IMR-90 (cell line): ENCODE measurements at regions not wholly inside any gene's neighbourhood (a gene's known extent, or its start where the extent isn't known, plus 50 kb on each side); places are given as distances from the start of the nearest gene placed in this dataset.

ENCODE experiments used
- ATAC-seq: fragments of 200-7000 bp; cut with Tn5 transposase; 2 replicates; pipeline ENCODE4 v1.9.1; 2020; ENCODE audit warnings: low read depth, mild to moderate bottlenecking, moderate library complexity
- BruUV-seq: library from RNA; stranded (reverse); fragments of 400-500 nt; replicated peaks from 2 replicates; lab custom pipeline; 2021; lab: Mats Ljungman, UMichigan
- CTCF ChIA-PET: fragments of 300-600 bp; formaldehyde crosslinking; extraction: SDS; loops from one replicate; lab custom pipeline; 2021; ENCODE audit warnings: antibody characterized with exemption; lab: Yijun Ruan, JAX
- POLR2A ChIA-PET: fragments of 300-600 bp; sonication (Branson Sonifier 250); formaldehyde crosslinking; loops from one replicate; lab custom pipeline; 2022; ENCODE audit warnings: antibody characterized with exemption; ENCODE audit not compliant: unreplicated experiment; lab: Charles Lee
- DNase-seq: peaks from one replicate; pipeline ENCODE4 v3.0.0; 2013
- H2AFZ ChIP-seq: replicated peaks from 2 replicates; pipeline ENCODE3; 2013; ENCODE audit warnings: low read length, mild to moderate bottlenecking; ENCODE audit not compliant: poor library complexity
- H2AK5ac ChIP-seq: 2 replicates; pipeline ENCODE4 v1.6.1; 2013; ENCODE audit warnings: low read depth, low read length, inconsistent platforms
- H2AK9ac ChIP-seq: replicated peaks from 2 replicates; pipeline ENCODE3; 2013; ENCODE audit warnings: mild to moderate bottlenecking, low read depth, low read length, moderate library complexity; ENCODE audit not compliant: poor library complexity
- H2BK120ac ChIP-seq: 2 replicates; pipeline ENCODE4 v1.6.1; 2013; ENCODE audit warnings: low read depth, low read length, inconsistent platforms
- H2BK15ac ChIP-seq: 3 replicates; pipeline ENCODE4 v1.6.1; 2013; ENCODE audit warnings: low read depth, low read length, inconsistent platforms
- H2BK20ac ChIP-seq: 2 replicates; pipeline ENCODE4 v1.6.1; 2013; ENCODE audit warnings: low read depth, mild to moderate bottlenecking, inconsistent platforms, low read length, moderate library complexity
- H2BK5ac ChIP-seq: 2 replicates; pipeline ENCODE4 v1.6.1; 2013; ENCODE audit warnings: mild to moderate bottlenecking, low read depth, low read length, inconsistent platforms; ENCODE audit not compliant: poor library complexity, severe bottlenecking
- H3K14ac ChIP-seq: replicated peaks from 2 replicates; pipeline ENCODE4 v1.6.1; 2013; ENCODE audit warnings: low read depth, low read length, inconsistent platforms
- H3K18ac ChIP-seq: 2 replicates; pipeline ENCODE4 v1.6.1; 2013; ENCODE audit warnings: low read depth, low read length, control low read depth
- H3K23ac ChIP-seq: 2 replicates; pipeline ENCODE4 v1.6.1; 2013; ENCODE audit warnings: low read depth, low read length, inconsistent platforms
- H3K27ac ChIP-seq: 2 replicates; pipeline ENCODE4 v1.5.1; 2013; ENCODE audit warnings: mild to moderate bottlenecking, control low read depth, low read length; ENCODE audit not compliant: insufficient read depth
- H3K27me3 ChIP-seq: 2 replicates; pipeline ENCODE4 v1.6.1; 2013; ENCODE audit warnings: low read length; ENCODE audit not compliant: control insufficient read depth, insufficient read depth
- H3K36me3 ChIP-seq: 2 replicates; pipeline ENCODE4 v1.6.1; 2013; ENCODE audit warnings: low read length, mixed read lengths; ENCODE audit not compliant: control insufficient read depth, insufficient read depth
- H3K4ac ChIP-seq: 2 replicates; pipeline ENCODE4 v1.6.1; 2013; ENCODE audit warnings: low read depth, low read length, inconsistent platforms
- H3K4me1 ChIP-seq: 2 replicates; pipeline ENCODE4 v1.6.1; 2013; ENCODE audit warnings: low read length, mixed read lengths; ENCODE audit not compliant: control insufficient read depth, insufficient read depth
- H3K4me2 ChIP-seq: 2 replicates; pipeline ENCODE4 v1.6.1; 2013; ENCODE audit warnings: low read depth, mild to moderate bottlenecking, control low read depth, low read length, moderate library complexity
- H3K4me3 ChIP-seq: 2 replicates; pipeline ENCODE4 v1.5.1; 2013; ENCODE audit warnings: low read depth, mild to moderate bottlenecking, control low read depth, low read length, moderate library complexity; ENCODE audit not compliant: insufficient read depth
- H3K56ac ChIP-seq: 2 replicates; pipeline ENCODE4 v1.6.1; 2013; ENCODE audit warnings: low read length, inconsistent platforms; ENCODE audit not compliant: insufficient read depth; ENCODE audit errors: extremely low read depth
- H3K79me1 ChIP-seq, 2 experiments: 2 replicates each; pipeline ENCODE4 v1.6.1; 2013; ENCODE audit warnings: low read length in 2 of 2, inconsistent platforms in 1 of 2, low read depth in 1 of 2
- H3K9ac ChIP-seq: 2 replicates; pipeline ENCODE4 v1.6.1; 2013; ENCODE audit warnings: low read depth, low read length, control low read depth
- H3K9me1 ChIP-seq: 2 replicates; pipeline ENCODE4 v1.6.1; 2013; ENCODE audit warnings: low read length, inconsistent platforms; ENCODE audit not compliant: insufficient read depth
- H3K9me3 ChIP-seq: 2 replicates; pipeline ENCODE4 v1.6.1; 2013; ENCODE audit warnings: low read length; ENCODE audit not compliant: control insufficient read depth, insufficient read depth
- H4K20me1 ChIP-seq: 2 replicates; pipeline ENCODE4 v1.6.1; 2013; ENCODE audit warnings: low read length, inconsistent platforms; ENCODE audit not compliant: insufficient read depth
- H4K5ac ChIP-seq: 2 replicates; pipeline ENCODE4 v1.6.1; 2013; ENCODE audit warnings: mild to moderate bottlenecking, low read depth, low read length, control low read depth
- H4K8ac ChIP-seq, 2 experiments: 2 replicates each; pipeline ENCODE4 v1.6.1; 2013; ENCODE audit warnings: low read depth in 2 of 2, low read length in 2 of 2, control low read depth in 1 of 2, inconsistent platforms in 1 of 2
- H4K91ac ChIP-seq: 2 replicates; pipeline ENCODE4 v1.6.1; 2013; ENCODE audit warnings: low read depth, low read length, inconsistent platforms; ENCODE audit not compliant: insufficient read depth
- BHLHE40 ChIP-seq: fragments of 150-350 bp; IDR thresholded peaks from 2 replicates; pipeline ENCODE4 v1.6.1; 2016; ENCODE audit warnings: mild to moderate bottlenecking, low read depth, low read length
- CHD1 ChIP-seq: IDR thresholded peaks from 2 replicates; pipeline ENCODE4 v1.6.1; 2012; ENCODE audit warnings: low read depth, low read length, improper control_type of control experiment
- NFE2L2 ChIP-seq: fragments of 150-350 bp; IDR thresholded peaks from 2 replicates; pipeline ENCODE4 v1.6.1; 2016; ENCODE audit warnings: low read depth, mild to moderate bottlenecking, low read length
- RAD21 ChIP-seq: IDR thresholded peaks from 2 replicates; pipeline ENCODE4 v1.6.1; 2012; ENCODE audit warnings: low read length, improper control_type of control experiment
- SMC3 ChIP-seq: fragments of 150-350 bp; IDR thresholded peaks from 2 replicates; pipeline ENCODE4 v1.6.1; 2016; ENCODE audit warnings: low read depth, mild to moderate bottlenecking, antibody characterized with exemption, low read length, moderate library complexity
- WGBS, 2 experiments: methylation state at CpG; one replicate each; pipeline versions ENCODE4 v1.1.5 to v1.1.7; 2013; ENCODE audit warnings: missing lambda C conversion rate in 2 of 2; ENCODE audit not compliant: insufficient read length in 1 of 2; ENCODE audit errors: extremely low coverage in 2 of 2; 5-methylcytosine and 5-hydroxymethylcytosine counted together
- dilution Hi-C: fragments of 300-500 bp; cut with HindIII; formaldehyde crosslinking; loops from one replicate; pipeline ENCODE4 v1.14.3; 2018; ENCODE audit warnings: low sequenced_read_pairs; ENCODE audit not compliant: unreplicated experiment
- in situ Hi-C: fragments of 300-500 bp; cut with MboI; formaldehyde crosslinking; loops from 3 replicates; pipeline ENCODE4 v1.14.3; 2019; ENCODE audit warnings: low sequenced_read_pairs, inconsistent platforms, mixed read lengths
- intact Hi-C: fragments of 100-400 bp; cut with micrococcal nuclease; formaldehyde crosslinking; loops from 2 replicates; pipeline ENCODE4 v1.10.0; 2022
- TF ChIP-seq, protein P1 (sequence below): fragments of 150-350 bp; IDR thresholded peaks from 2 replicates; pipeline ENCODE4 v1.6.1; 2016; ENCODE audit warnings: low read depth, mild to moderate bottlenecking, low read length, moderate library complexity, borderline replicate concordance

DNA sequence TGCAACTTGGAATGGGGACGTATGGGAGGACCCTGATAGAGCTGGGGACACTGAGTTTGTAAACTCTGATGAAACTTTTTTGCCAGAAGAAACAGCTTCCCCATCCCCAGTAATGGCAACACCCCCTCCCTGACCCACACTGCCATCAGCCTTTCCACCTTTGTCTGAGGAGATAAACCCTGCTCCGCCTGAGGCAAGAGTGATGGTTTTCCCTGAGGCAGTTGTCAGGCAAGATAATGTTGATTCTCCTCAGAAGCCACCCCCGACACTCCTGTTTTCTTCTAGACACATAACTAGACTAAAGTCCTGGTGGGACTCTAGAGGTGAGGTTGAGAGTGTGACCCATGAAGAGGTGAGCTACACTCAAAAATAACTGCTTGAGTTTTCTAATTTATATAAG is 71.9 kb upstream of the STK26 start:
- Histone ChIP-seq H2AK9ac (no peak overlapping the region), H3K27ac (no peak overlapping the region), H3K27me3 (peaks cover 2% of the 10 kb centered on the region; the same call in 1 of the 2 replicates), H2BK120ac (no peak overlapping the region), H3K23ac (no peak overlapping the region), H3K9me3 (no peaks in the 10 kb centered on the region), H3K4me2 (no peak overlapping the region), H4K91ac (no peak overlapping the region), H3K4me3 (no peak overlapping the region), H3K18ac (no peak overlapping the region), H4K8ac (no peak overlapping the region), H2BK20ac (no peak overlapping the region), H4K5ac (no peak overlapping the region), H3K4me1 (no peaks in the 10 kb centered on the region), H3K79me1 (no peaks in the 10 kb centered on the region), H3K4ac (no peak overlapping the region), H2AK5ac (no peak overlapping the region), H2AFZ (no peak overlapping the region), H3K9ac (no peak overlapping the region), H2BK15ac (no peak overlapping the region), H3K14ac (no peak overlapping the region), H3K9me1 (no peaks in the 10 kb centered on the region), H2BK5ac (no peak overlapping the region), H4K20me1 (no peaks in the 10 kb centered on the region), H3K56ac (no peak overlapping the region), H3K36me3 (no peaks in the 10 kb centered on the region)
- POLR2A ChIA-PET, result no interaction called here
- dilution Hi-C loops (no loop called here), in situ Hi-C loops (no loop called here), intact Hi-C loops (no loop called here)
- WGBS, 2 experiments, result no CpG with 5 or more reads among the region's 3 CpGs
- ATAC-seq (no peak), DNase-seq (no peak)
- TF ChIP-seq, protein P1, sequence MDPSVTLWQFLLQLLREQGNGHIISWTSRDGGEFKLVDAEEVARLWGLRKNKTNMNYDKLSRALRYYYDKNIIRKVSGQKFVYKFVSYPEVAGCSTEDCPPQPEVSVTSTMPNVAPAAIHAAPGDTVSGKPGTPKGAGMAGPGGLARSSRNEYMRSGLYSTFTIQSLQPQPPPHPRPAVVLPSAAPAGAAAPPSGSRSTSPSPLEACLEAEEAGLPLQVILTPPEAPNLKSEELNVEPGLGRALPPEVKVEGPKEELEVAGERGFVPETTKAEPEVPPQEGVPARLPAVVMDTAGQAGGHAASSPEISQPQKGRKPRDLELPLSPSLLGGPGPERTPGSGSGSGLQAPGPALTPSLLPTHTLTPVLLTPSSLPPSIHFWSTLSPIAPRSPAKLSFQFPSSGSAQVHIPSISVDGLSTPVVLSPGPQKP, result no peak
- TF ChIP-seq RAD21 (no peak), SMC3 (no peak), NFE2L2 (no peak), CHD1 (no peak), BHLHE40 (no peak)
- CTCF ChIA-PET, result no interaction called here
- BruUV-seq, result no TSS peak
